Epidermal melanocyte (primary cell): ENCODE measurements at regions not wholly inside any gene's neighbourhood (a gene's known extent, or its start where the extent isn't known, plus 50 kb on each side); places are given as distances from the start of the nearest gene placed in this dataset.

Source experiments
- DNase-seq: peaks from one replicate; pipeline ENCODE4 v3.0.0; 2011; ENCODE audit warnings: low spot score; ENCODE audit not compliant: insufficient read length

- DNase-seq: no peak
Observed at GRCh38 chrX:39869846-39870601, 227.7 kb downstream of the BCOR start.

GRCh38 chrX:39871648-39872047 is 226.1 kb downstream of the BCOR start:
- no peak for DNase-seq

DNA sequence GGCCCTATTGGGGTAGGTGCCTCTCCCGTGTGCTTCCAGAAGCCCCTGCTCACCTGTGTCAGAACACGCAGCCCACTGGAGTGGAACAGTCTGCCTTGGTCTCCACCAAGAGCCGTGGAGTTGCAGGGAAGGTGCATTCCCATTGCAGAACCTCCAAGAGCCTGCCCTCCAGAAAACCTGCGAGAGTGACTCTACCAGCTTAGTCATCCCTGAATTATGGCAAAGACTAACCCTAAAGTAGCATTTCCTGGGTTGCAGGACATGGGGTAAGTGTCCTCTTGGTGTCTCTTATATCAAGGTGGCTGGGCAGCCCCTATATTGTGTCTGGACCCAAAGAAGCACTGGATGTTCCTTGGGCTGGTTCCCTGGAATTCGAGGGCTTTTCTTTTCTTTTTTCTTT is 224.6 kb downstream of the BCOR start:
- DNase-seq: no peak

- no peak for DNase-seq
Observed at GRCh38 chrX:39874202-39874816, 223.4 kb downstream of the BCOR start.

DNA sequence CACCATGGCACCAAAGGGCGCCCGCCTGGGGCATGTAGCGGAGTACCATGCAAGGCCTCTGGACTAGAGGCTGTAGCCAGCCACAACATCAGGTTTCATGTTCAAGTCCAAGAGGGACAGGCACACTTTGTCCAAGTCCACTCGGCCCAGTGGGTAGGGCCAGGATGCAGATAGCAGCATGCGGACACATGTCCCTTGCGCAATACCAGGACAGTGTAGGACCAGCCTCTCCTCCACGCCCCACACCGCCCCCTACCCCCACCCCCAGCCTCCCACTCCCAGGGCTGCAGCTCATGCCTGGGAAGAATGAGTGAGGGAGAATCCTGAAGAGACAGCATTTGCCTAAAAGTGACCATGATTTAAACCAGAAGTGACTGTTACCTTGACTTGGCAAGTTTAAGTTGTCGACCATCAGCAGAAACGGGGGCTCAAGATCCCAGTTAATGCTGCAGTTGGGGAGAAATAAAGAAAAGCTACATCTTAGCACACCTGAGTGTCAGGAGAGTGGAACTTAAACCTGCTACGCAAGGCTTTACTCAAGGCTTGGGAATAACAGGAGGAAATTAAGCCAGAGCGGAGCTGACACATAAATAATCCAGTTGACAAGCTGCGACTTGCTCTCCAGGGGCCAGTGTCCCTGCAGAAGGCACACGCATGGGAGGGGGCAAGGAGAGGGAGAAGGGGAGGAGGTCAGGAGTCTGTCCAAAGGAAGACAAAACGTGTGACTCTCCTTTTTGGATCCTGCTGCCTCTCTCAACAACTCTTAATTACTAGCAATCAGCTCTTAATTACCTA is 221.7 kb downstream of the BCOR start:
- no peak for DNase-seq

- DNase-seq: no peak
Observed at GRCh38 chrX:39877905-39878304, 219.9 kb downstream of the BCOR start.

DNA sequence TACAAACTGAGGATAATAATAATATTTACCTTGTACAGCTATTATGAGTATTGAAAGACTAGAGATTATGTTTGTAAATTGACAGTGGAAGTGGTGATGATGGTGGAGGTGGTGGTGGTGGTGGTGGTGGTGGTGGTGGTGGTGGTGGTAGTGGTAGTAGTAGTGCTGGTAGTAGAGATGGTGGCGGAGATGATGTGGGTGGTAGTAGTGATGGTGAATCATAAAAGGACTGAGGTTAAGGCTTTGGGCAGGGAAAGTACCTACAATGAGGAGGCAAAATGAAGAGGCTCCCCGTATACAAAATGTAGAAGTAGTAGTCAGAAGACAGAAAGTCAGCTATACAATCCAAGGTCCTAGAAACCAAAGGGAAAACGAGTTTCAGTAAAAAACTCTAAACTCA is 214.1 kb downstream of the BCOR start:
- DNase-seq: no peak

DNA sequence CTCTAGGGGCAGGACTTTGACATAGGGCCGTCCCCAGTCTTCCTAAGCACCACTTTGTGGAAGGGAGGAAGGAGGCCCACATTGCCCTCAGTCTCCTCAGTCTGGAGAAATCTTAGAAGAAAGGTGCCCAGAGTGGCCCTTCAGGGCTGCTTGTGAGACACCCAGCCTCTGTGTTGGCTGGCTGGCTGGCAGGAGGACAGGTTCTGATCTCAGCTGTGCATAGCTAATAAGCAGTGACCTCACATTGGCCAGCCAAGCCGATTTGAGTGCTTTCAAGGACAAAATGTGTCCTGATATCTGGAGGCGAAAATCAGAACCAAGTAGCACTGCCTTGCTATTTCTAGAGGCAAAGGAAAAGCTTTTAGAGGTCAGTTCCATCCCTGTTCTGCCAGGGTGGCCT is 211.5 kb downstream of the BCOR start:
- no peak for DNase-seq

- no peak for DNase-seq
Observed at GRCh38 chrX:39888730-39889129, 209.0 kb downstream of the BCOR start.

GRCh38 chrX:39889704-39890103 is 208.1 kb downstream of the BCOR start:
- DNase-seq: no peak

DNA sequence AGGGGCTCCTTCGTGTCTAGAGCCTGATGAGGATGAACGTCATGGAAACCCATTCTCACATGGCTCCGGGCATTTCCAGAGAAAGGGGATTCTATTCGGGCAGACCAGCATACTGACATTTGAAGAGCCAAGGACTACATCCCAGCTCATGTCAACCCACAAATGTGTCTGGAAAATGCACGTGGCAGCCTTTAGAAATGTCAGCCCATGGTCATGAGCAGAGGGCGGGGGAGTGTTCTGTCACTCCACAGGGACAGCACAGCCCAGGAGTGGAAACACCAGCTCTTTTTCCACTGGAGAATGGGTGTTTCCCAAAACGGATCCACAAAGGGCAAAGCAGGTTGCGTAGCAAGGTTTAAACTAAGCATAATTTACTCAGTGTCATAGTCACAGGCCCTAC is 207.0 kb downstream of the BCOR start:
- DNase-seq: no peak

GRCh38 chrX:39891781-39892180 is 206.0 kb downstream of the BCOR start:
- no peak for DNase-seq

- DNase-seq: no peak
Observed at GRCh38 chrX:39893417-39894338, 204.1 kb downstream of the BCOR start.

DNA sequence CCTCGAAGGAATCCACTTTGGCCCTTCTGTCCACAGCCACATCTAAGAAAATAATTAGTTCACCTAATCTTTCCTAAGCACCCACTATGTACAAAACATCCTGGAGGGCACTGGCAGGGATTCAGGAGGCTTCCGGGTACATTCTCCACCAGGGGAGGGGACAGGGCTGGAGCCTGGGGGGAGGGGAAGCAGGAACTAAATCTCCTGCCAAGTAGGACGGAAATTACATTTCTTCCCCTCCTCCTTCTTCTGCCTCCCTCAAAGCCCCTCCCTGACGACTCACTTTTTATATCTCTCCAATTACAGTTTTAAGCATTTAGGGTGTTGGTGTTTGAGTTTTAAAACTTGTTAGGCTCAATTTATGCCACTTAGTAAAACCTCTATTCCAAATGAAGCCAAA is 203.1 kb downstream of the BCOR start:
- no peak for DNase-seq

DNA sequence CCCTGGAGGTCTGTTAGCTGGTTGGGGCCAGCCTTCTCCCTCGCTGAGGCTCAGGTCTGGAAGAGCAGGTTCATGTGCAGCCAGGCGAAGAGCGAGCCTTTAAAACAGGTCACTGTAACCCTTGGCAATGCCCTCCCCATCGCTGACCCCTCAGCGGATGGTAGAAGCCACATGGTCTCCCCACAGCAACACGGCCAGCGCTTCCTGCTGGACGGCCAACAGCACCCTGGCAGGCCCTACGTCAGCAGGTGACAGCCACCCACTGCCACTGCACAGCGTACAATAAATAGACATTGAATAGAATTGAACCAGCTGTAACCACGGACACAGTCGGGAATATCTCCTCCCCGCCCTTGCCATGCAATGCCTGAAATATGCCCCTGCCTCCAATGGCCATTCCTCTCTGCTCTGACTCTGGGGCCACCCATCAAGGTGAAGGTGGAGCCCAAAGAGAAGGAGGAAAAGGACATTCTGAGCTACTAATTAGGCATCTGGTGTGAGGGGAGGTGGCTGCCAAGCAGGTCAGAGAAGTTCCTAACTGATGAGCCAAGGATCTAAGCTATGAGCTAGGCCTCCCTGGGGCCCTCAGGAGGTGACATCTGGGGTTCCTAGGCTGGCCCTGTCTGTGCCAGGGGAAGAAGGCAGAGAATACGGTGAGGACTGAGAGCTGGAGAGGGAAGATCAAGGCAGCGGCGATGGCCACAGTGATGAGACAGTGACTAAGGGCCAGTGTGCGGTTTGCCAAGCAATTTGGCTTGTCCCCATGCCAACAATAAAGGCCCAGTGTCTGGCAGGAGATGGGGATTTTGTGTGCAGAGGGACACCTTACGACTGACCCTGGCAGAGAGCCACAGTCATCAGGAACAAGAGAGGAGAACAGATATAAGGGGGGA is 202.3 kb downstream of the BCOR start:
- DNase-seq: no peak

DNA sequence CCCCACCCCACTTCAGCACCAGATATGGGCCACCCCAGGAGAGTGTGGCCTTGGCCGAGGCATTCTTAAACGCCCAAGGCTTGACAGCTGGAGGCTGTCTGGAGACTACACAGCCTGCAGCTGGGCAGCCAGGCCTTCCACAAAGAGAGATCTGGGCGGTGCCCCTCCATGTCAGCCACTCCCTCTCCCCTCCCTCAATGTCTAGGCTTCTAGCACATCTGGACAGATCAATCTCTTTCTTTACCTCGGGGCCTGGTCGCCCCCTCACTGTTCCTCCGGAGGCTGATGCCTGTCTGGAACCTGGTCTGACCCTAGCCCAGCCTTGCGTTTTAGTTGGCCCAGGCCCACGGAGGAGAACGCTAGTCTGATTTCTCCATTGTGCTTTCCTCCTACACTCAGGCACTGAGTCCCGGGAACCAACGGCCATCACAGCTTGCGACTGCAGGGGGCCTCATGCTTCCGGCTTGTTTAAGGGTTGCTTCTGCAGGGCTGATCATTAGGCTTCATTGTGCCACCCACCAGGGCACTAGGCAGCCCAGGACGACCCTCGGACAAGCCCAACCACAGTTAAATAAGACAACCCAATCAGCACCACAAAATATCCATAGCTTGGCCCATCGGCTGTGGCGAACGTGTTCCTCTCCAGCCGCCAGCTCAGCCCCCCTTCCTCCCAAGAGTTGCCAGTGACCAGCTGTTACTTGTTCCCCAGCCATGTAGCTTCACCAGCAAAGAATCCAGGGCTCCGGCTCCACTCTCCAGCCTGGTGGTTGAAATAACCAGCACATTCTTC is 200.6 kb downstream of the BCOR start:
- peak; percentile 29 for DNase-seq

- no peak for DNase-seq
Observed at GRCh38 chrX:39897741-39898097, 200.0 kb downstream of the BCOR start.

DNA sequence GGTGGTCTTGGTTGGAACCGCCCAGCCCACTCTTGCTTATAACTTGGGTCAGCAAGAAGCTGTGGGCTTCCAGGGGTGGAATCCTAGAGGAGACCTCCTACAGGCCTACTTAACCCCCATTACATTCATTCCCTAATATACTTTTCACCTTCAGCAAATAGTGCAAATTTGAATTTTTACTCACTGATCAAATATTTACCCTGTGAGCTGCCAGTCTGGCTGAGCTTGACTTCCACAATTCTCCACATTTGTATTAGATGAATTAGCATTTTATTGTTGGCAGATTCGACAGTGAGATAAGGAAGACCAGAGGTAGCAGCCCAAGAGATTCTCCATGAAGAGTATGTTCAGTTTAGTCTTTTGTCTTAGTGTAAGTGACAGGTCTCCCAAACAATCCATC is 199.6 kb downstream of the BCOR start:
- DNase-seq: no peak

- DNase-seq: no peak
Observed at GRCh38 chrX:39899059-39899458, 198.7 kb downstream of the BCOR start.
